HepG2 (cell line): ENCODE measurements at regions not wholly inside any gene's neighbourhood (a gene's known extent, or its start where the extent isn't known, plus 50 kb on each side); places are given as distances from the start of the nearest gene placed in this dataset.

Experiments
- ATAC-seq: fragments of 200-7000 bp; cut with Tn5 transposase; 3 replicates; pipeline ENCODE4 v1.9.1; 2020; ENCODE audit warnings: mild to moderate bottlenecking, moderate library complexity
- BruUV-seq: library from RNA; stranded (reverse); fragments of 400-500 nt; replicated peaks from 2 replicates; lab custom pipeline; 2021; lab: Mats Ljungman, UMichigan
- CTCF ChIA-PET: fragments of 300-600 bp; formaldehyde crosslinking; extraction: SDS; loops from one replicate; lab custom pipeline; 2021; ENCODE audit warnings: low total read pairs, inconsistent platforms, low intra/inter-chr PET ratio; lab: Yijun Ruan, JAX
- POLR2A ChIA-PET: fragments of 350-600 bp; sonication (Branson Sonifier 250); formaldehyde crosslinking; loops from one replicate; lab custom pipeline; 2020; ENCODE audit warnings: antibody characterized with exemption, inconsistent platforms; lab: Yijun Ruan, JAX
- DNase-seq: peaks from one replicate; pipeline ENCODE4 v3.0.0-alpha.2; 2015; ENCODE audit warnings: low spot score
- FAIRE-seq: peaks from 3 replicates; lab custom pipeline; 2011; peaks lifted over from hg19 to GRCh38; lab: Jason Lieb, UNC
- H2AFZ ChIP-seq: one replicate; pipeline ENCODE4 v1.6.1; 2011; ENCODE audit warnings: low read length, inconsistent platforms
- H3K27ac ChIP-seq: fragments of 300-600 bp; 3 replicates; pipeline ENCODE4 v1.8.0; 2011; ENCODE audit warnings: mixed run types, mild to moderate bottlenecking, mixed read lengths, low read length, inconsistent platforms; ENCODE audit not compliant: insufficient read depth; ENCODE audit errors: extremely low read length
- H3K27me3 ChIP-seq, 2 experiments: fragments of 200-600 bp in 1 of 2; 2 replicates in 1 of 2; 3 replicates in 1 of 2; pipeline versions ENCODE4 v1.6.0 to v1.8.0; 2011; ENCODE audit warnings: low read length in 2 of 2, mild to moderate bottlenecking in 2 of 2, moderate library complexity in 2 of 2, inconsistent platforms in 1 of 2; ENCODE audit not compliant: insufficient read depth in 2 of 2, control insufficient read depth in 1 of 2
- H3K36me3 ChIP-seq, 2 experiments: fragments of 200-600 bp in 1 of 2; replicated peaks in 1 of 2; 2 replicates in 1 of 2; 3 replicates in 1 of 2; pipeline versions ENCODE4 v1.5.1 to v1.8.0; 2011; ENCODE audit warnings: low read length in 2 of 2, inconsistent platforms in 1 of 2; ENCODE audit not compliant: insufficient read depth in 2 of 2, control insufficient read depth in 1 of 2
- H3K4me1 ChIP-seq: 2 replicates; pipeline ENCODE4 v1.5.1; 2012; ENCODE audit warnings: low read length, inconsistent platforms; ENCODE audit not compliant: insufficient read depth
- H3K4me2 ChIP-seq: 2 replicates; pipeline ENCODE4 v1.6.0; 2011; ENCODE audit warnings: low read depth, low read length, inconsistent platforms
- H3K4me3 ChIP-seq, 3 experiments: fragments of 200-600 bp in 1 of 3; sonication (generic), shearing (Covaris generic) in 1 of 3; replicated peaks in 1 of 3; 2 replicates each; pipeline ENCODE4 v1.5.1; 2011 to 2016; ENCODE audit warnings: low read length in 3 of 3, inconsistent platforms in 2 of 3, low read depth in 2 of 3, mild to moderate bottlenecking in 2 of 3, control low read depth in 1 of 3, mixed read lengths in 1 of 3; ENCODE audit not compliant: insufficient read depth in 1 of 3
- H3K79me2 ChIP-seq: one replicate; pipeline ENCODE4 v1.6.1; 2011; ENCODE audit warnings: low read length, inconsistent platforms; ENCODE audit not compliant: insufficient read depth
- H3K9ac ChIP-seq: 2 replicates; pipeline ENCODE4 v1.6.0; 2011; ENCODE audit warnings: mild to moderate bottlenecking, low read depth, low read length, inconsistent platforms; ENCODE audit not compliant: insufficient read depth
- H3K9me3 ChIP-seq: 2 replicates; pipeline ENCODE4 v1.5.1; 2012; ENCODE audit warnings: mild to moderate bottlenecking, low read length
- H4K20me1 ChIP-seq: 2 replicates; pipeline ENCODE4 v1.6.0; 2011; ENCODE audit warnings: inconsistent platforms, mild to moderate bottlenecking, low read length, moderate library complexity; ENCODE audit not compliant: insufficient read depth
- AHR ChIP-seq: IDR thresholded peaks from 2 replicates; pipeline ENCODE4 v1.6.1; 2018; ENCODE audit warnings: missing genetic modification reagents, missing compliant biosample characterization
- GFI1 ChIP-seq: sonication (generic); formaldehyde crosslinking; IDR thresholded peaks from 2 replicates; pipeline ENCODE4 v1.5.0; 2020; ENCODE audit warnings: missing genetic modification reagents, mild to moderate bottlenecking, borderline replicate concordance
- HNF1A ChIP-seq, 2 experiments: sonication (generic) in 1 of 2; formaldehyde crosslinking in 1 of 2; IDR thresholded peaks; 2 replicates each; pipeline versions ENCODE4 v1.4.0 to v1.6.1; 2016 to 2020; ENCODE audit warnings: borderline replicate concordance in 1 of 2, low read depth in 1 of 2, mild to moderate bottlenecking in 1 of 2, missing genetic modification reagents in 1 of 2
- NFKB2 ChIP-seq: sonication (generic); formaldehyde crosslinking; IDR thresholded peaks from 2 replicates; pipeline ENCODE4 v1.4.0; 2020; ENCODE audit warnings: missing genetic modification reagents, borderline replicate concordance
- TFDP2 ChIP-seq: sonication (generic); formaldehyde crosslinking; IDR thresholded peaks from 2 replicates; pipeline ENCODE4 v1.4.0; 2020; ENCODE audit warnings: missing genetic modification reagents
- ZNF143 ChIP-seq: sonication (generic); formaldehyde crosslinking; IDR thresholded peaks from 2 replicates; pipeline ENCODE4 v1.4.0; 2020; ENCODE audit warnings: missing genetic modification reagents
- ZNF878 ChIP-seq: sonication (generic); formaldehyde crosslinking; IDR thresholded peaks from 2 replicates; pipeline ENCODE4 v1.8.1; 2023; ENCODE audit warnings: mild to moderate bottlenecking, missing genetic modification reagents, moderate library complexity
- WGBS: methylation state at CpG from one replicate; pipeline ENCODE4 v1.1.6; 2017; ENCODE audit warnings: low lambda C conversion rate; 5-methylcytosine and 5-hydroxymethylcytosine counted together
- in situ Hi-C: cut with HindIII; loops from 2 replicates; pipeline ENCODE4 v1.10.0; 2017; ENCODE audit warnings: low pct_unique_long_range_greater_than_20kb; ENCODE audit not compliant: extremely low pct_ligation_motif_present
- intact Hi-C: fragments of 100-400 bp; cut with micrococcal nuclease; formaldehyde crosslinking; loops from one replicate; pipeline ENCODE4 v1.10.0; 2022; ENCODE audit not compliant: unreplicated experiment

GRCh38 chrX:68989456-68989855 lies 160.6 kb downstream of the EFNB1 start:
- Histone ChIP-seq H3K27me3 (no peaks in the 10 kb centered on the region), H2AFZ (no peak overlapping the region), H3K4me1 (no peaks in the 10 kb centered on the region)
- intact Hi-C loops = no loop called here
- TF ChIP-seq ZNF878 (CRISPR knock-in tag) = no peak
- no peak for TF ChIP-seq TFDP2
- TF ChIP-seq AHR = no peak
- no peak for TF ChIP-seq NFKB2 (CRISPR knock-in tag)
- no peak for TF ChIP-seq HNF1A (IDR thresholded peaks at IDR 0.05; ENCODE audit: low read depth)
- TF ChIP-seq HNF1A (CRISPR knock-in tag; IDR thresholded peaks at IDR 0.05; ENCODE audit: borderline replicate concordance) = no peak
- no peak for TF ChIP-seq GFI1
- TF ChIP-seq ZNF143 = no peak
- TF ChIP-seq, all 625 proteins: peak for 0
- Histone ChIP-seq H4K20me1 (no peaks in the 10 kb centered on the region), H3K4me3 (no peak overlapping the region), H3K36me3 (no peaks in the 10 kb centered on the region), H3K79me2 (no peaks in the 10 kb centered on the region), H3K4me2 (no peak overlapping the region), H3K9me3 (no peaks in the 10 kb centered on the region), H3K9ac (no peak overlapping the region), H3K27ac (no peak overlapping the region)
- DNase-seq = no peak
- in situ Hi-C loops = no loop called here
- WGBS = no CpG with 5 or more reads among the region's 1 CpG
- no TSS peak for BruUV-seq
- ChIA-PET CTCF (no interaction called here), POLR2A (no interaction called here)
- FAIRE-seq = no peak
- ATAC-seq = no peak
